ENCODE measurements at regions not wholly inside any gene's neighbourhood (a gene's known extent, or its start where the extent isn't known, plus 50 kb on each side); places are given as distances from the start of the nearest gene placed in this dataset.
"Not testable (repeated sequence)": the region's sequence is repeated elsewhere in the genome, so short reads cannot be mapped to it uniquely, and the experiment has no call there.

GRCh38 chr2:75870651-75871137 is 160.0 kb upstream of the GCFC2 start:
- no peak for DNase-seq

- no peak for DNase-seq
Measured at GRCh38 chr2:75870133-75870532, 159.4 kb upstream of the GCFC2 start.

GRCh38 chr2:75865702-75866101 is 155.0 kb upstream of the GCFC2 start:
- DNase-seq: no peak

- no peak for DNase-seq
Measured at GRCh38 chr2:75865083-75865482, 154.4 kb upstream of the GCFC2 start.

GRCh38 chr2:75862547-75862946 is 151.8 kb upstream of the GCFC2 start:
- no peak for DNase-seq

- no peak for DNase-seq
Measured at GRCh38 chr2:75853436-75853835, 142.7 kb upstream of the GCFC2 start.

GRCh38 chr2:75852639-75853038 is 141.9 kb upstream of the GCFC2 start:
- DNase-seq: no peak

- DNase-seq: no peak
Measured at GRCh38 chr2:75846683-75847190, 136.0 kb upstream of the GCFC2 start.

- no peak for DNase-seq
Measured at GRCh38 chr2:75844651-75845050, 133.9 kb upstream of the GCFC2 start.

GRCh38 chr2:75834588-75834987 is 123.9 kb upstream of the GCFC2 start:
- not testable (repeated sequence) for DNase-seq

- no peak for DNase-seq
Measured at GRCh38 chr2:75833386-75833785, 122.7 kb upstream of the GCFC2 start.

GRCh38 chr2:75828826-75829225 is 118.1 kb upstream of the GCFC2 start:
- DNase-seq: no peak

GRCh38 chr2:75823515-75823914 is 112.8 kb upstream of the GCFC2 start:
- not testable (repeated sequence) for DNase-seq

- DNase-seq: no peak
Measured at GRCh38 chr2:75822336-75822735, 111.6 kb upstream of the GCFC2 start.

- DNase-seq: no peak
Measured at GRCh38 chr2:75820693-75821092, 110.0 kb upstream of the GCFC2 start.

GRCh38 chr2:75810611-75811330 is 100.1 kb upstream of the GCFC2 start:
- DNase-seq: no peak

GRCh38 chr2:75808793-75809535 is 98.2 kb upstream of the GCFC2 start:
- DNase-seq: no peak

- no peak for DNase-seq
Measured at GRCh38 chr2:75807992-75808391, 97.3 kb upstream of the GCFC2 start.

- DNase-seq: no peak
Measured at GRCh38 chr2:75801234-75801982, 90.7 kb upstream of the GCFC2 start.

- no peak for DNase-seq
Measured at GRCh38 chr2:75800456-75800855, 89.7 kb upstream of the GCFC2 start.

GRCh38 chr2:75799859-75800258 is 89.1 kb upstream of the GCFC2 start:
- DNase-seq: no peak

- DNase-seq: no peak
Measured at GRCh38 chr2:75798569-75798968, 87.9 kb upstream of the GCFC2 start.

GRCh38 chr2:75792996-75793395 is 82.3 kb upstream of the GCFC2 start:
- no peak for DNase-seq

Data from NCI-H187 (cell line).